COLO829 (cell line): ENCODE measurements at regions not wholly inside any gene's neighbourhood (a gene's known extent, or its start where the extent isn't known, plus 50 kb on each side); places are given as distances from the start of the nearest gene placed in this dataset.
"Not testable (repeated sequence)": the region's sequence is repeated elsewhere in the genome, so short reads cannot be mapped to it uniquely, and the experiment has no call there.

Experiments
- DNase-seq: peaks from one replicate; pipeline ENCODE4 v3.0.0; 2012; ENCODE audit warnings: low spot score

- no peak for DNase-seq
These were observed 50.4 kb upstream of the CACUL1 start for GRCh38 chr10:118805146-118805545.

DNA sequence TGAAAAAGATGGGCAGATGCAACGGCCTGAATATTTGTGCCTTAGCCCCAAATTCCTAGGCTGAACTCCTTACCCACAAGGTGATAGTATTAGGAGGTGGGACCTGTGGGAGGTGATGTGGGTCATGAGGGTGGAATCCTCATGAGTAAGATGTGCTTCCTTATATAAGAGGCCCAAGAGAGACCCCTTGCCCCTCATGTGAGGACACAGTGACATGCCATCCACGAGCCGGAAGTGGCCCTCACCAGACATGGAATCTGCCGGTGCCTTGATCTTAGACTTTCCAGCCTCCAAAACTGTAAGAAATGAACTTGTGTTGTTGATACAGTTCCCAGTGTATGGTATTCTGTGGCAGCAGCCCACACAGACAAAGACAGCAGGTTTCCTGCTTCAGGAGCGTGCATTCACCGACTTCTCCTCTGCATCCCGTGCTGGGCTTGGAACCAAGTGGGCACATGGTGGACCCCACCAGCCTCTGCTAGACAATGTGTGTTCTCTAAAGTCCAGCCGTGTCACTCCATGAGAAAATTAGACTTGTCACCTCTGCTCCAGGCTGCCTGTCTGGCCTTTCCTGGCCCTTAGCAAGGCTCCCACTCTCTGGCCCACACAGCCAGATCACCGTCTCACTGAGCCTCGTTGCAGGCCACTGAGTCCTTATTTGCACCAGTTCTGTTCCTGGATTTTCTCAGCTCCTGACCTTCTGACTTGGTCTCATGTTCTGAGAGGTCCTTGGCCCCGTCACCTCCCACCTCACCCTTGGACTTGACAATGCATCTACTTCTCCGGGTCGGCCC, 52.9 kb upstream of the CACUL1 start:
- DNase-seq, result no peak

DNA sequence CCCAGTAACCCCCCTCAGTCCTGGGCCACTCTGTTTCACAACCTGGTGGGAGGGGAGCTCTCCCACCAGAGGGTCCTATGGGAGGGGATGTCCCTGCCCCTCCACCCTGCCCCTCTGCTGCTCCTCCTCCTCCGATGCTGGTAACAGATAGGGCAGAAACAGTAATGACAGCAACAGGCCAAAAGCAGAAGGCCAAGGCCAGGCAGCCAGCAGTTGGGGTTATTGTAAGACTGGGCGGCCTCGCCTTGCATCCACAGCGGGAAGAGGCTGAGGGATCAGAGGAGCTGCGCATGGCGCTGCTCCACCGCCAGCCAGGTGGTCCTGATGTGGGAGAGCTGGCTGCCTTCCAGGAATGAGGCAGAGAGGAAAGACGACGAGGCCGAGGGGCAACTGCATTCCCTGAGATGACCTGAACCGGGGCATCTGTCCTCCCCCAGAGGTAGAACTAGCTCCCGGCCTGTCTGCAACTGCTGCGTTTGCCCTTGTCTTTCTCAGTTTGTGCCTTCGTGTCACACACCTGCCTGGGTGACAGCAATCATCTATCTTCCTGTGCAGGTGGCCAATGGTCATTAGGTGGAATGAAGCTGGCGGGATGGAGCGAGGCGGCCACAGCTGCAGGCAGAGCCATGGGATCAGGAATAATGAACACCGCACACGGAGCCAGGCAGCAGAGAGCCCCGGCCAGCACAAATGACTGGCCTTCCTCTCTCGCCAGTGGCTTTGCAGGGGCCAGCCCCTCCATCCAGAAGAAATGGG, 54.0 kb upstream of the CACUL1 start:
- DNase-seq, result no peak

- DNase-seq, result no peak
These were observed 54.8 kb upstream of the CACUL1 start for GRCh38 chr10:118809357-118810220.

GRCh38 chr10:118810796-118811505, 56.2 kb upstream of the CACUL1 start:
- DNase-seq, result no peak

DNA sequence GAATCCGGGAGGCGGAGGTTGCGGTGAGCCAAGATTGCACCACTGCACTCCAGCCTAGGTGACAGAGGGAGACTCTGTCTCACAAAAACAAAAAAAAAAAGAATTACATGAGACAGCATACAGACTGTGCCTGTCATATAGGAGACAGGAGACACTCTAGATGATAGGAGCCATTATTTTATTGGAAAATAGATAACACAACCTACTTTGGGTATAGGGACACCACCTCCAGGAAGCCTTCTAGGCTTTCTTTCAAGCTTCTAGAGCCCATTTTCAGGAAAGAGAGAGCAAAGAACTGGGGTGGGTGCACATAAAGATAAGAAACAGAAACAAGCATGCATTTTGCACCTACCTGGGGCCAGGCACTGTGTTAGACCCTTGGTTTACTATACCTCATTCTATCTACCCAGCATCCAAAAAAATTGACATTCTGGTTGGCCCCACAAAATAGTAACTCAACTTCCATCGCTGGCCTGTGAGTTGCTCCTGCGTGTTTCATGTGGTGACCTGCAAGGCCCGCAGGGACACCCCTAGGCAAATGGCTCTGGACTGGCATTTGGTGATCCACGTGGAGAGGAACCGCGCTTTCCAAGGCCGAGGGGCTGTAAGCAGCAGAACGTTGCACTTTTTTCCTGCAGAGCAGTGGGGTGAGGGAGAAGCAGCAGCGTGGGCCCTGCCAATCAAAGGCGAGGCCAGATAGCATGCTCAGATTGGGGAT, 57.1 kb upstream of the CACUL1 start:
- DNase-seq, result no peak

DNA sequence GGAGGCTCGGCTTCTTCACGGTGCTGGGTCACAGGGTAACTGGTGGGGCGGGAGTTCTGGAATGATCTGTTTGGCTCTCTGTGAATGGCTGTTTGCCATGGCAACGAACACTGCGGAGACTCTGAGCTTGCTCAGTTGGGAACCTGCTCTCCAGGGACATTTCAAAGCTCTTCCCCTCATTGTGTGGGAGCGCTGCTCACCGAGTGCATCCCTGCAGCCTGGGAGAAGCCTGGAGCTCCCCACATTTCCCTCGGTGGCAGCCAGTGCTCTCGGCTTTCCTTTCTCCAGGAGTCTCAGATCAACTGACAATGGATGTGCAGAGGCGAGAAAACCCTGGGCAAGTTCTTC, 57.6 kb upstream of the CACUL1 start:
- DNase-seq, result no peak

- DNase-seq, result not testable (repeated sequence)
These were observed 58.2 kb upstream of the CACUL1 start for GRCh38 chr10:118813001-118813400.

DNA sequence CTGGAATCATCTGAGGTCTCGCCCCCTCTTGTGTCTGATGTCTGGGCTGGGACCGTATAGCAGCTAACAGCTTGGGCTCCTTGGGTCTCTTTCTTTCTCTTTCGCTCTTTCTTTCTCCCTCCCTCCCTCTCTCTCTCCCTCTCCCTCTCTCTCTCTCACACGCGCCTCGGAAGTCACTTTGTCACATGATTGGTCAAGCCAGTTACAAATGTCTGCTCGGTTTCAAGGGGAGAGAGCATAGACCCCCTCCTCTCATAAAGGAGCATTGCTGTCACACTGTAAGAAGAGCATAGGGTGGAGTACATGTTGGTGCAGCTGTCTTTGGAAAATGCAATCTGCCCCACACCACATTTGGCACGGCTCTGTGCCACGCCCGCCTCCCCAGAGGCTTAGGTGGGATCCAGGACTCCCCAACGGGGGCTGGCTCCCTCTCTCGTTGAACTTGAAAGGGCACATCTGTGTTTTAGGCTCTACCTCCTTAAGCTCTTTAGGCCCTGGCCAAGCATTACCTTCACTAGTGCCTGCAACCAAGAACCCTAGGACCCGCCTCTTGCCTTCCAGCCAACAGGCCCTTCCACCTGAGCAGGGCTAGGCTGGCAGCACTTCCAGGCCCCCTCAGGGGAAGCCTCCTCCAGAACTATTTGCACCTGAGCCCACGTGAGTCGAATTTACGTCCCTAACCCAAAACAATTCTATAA, 61.9 kb upstream of the CACUL1 start:
- DNase-seq, result no peak

GRCh38 chr10:118817328-118818068, 62.7 kb upstream of the CACUL1 start:
- DNase-seq, result no peak

- no peak for DNase-seq
These were observed 64.0 kb upstream of the CACUL1 start for GRCh38 chr10:118818621-118819221.

DNA sequence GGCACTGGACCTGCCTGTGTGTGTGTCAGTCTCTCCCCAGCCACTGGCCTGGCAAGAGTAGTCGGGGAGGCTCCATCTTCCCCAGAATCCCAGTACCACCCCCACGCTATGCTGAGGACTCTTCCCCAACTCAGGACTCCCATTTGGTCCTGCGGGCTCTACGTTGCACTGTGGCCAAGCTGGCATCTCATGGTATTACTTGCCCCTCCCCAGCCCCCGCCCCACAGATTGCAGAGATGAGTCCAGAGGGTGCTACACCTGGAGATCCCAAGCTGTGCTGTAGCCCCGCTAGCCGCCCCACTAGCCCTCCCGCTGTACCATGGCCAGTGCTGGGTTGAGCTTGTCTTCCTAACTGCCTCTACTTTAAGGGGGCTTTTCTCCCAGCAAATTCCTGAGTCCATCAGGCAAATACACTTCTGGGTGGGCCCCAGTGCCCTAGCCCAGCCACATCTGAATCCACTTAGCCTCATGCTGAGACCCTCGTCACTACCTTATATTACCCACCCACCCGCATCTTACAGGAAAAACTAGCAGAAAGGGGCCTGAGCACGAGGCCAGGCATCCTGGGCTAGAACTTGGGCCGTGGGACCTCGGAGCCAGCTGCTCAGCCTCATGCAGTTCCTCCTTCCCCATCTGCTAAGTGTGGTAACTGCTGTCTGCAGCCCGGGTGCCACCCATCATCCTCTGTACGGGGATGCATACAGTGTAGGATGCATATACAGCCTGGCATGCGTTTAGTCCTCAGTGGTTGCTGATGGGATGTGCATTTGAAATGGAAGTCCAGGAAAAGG, 65.8 kb upstream of the CACUL1 start:
- DNase-seq, result no peak

DNA sequence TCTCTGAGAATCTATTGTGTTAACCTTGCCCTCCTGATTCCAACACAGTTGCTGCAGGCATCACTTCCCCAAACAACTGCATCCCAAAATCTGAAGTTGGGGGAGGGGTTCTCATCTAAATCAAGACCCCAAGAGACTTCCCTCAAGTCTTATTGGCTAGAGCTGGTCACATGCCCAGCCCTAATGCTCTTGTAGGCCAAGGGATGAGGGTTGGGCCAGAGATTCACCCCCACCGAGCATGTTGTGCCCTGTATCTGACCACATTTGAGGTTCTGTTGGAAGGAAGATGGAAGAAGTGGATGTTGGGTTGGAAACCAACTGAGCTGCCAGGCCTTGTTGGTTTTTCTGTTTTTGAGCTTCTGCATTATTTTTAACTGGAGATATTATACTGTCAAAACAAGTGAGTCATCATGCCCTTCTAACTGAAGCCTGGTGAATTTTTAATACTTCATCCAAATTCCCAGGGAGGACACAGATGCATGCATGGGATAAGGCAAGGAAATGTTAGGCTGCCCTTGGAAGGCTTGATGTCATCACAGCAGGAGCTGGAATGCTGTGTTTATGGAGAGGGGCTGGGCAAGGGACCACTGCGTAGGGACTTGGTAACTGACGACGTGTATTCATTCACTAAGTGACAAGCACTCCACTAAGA, 68.6 kb upstream of the CACUL1 start:
- no peak for DNase-seq

- DNase-seq, result no peak
These were observed 72.3 kb upstream of the CACUL1 start for GRCh38 chr10:118827053-118827452.

DNA sequence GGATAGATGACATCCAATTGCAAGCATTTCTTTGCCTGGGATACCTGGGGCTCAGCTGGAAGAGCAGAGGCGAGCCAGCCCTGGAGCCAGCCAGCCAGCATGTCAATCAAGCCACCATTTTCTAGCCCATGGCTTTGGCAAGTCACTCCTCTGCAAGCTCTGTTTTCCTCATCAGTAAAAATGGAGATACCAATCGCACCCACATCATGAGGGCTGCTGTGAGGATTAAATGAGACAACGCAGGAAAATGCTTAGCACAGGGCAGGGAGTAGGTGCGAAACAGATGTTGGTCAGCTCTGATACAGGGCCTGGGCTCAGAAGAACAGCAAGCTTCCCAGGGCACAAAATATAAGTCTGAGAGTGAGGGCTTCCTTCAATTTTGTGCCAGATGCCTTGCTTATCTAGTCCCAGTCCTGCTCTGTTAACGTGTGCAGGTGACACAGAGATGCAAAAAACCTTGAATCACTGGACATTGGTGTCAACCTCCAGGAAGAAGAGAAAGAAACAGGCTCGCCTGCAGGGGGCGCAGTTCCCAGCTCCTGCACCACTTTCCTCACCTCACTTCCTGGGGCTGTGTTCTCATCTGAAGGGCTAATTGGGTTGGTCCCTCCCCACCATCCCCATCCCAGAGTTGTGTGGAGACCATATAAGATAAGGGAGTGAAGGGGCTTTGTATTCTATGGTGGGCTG, 72.8 kb upstream of the CACUL1 start:
- DNase-seq, result no peak

DNA sequence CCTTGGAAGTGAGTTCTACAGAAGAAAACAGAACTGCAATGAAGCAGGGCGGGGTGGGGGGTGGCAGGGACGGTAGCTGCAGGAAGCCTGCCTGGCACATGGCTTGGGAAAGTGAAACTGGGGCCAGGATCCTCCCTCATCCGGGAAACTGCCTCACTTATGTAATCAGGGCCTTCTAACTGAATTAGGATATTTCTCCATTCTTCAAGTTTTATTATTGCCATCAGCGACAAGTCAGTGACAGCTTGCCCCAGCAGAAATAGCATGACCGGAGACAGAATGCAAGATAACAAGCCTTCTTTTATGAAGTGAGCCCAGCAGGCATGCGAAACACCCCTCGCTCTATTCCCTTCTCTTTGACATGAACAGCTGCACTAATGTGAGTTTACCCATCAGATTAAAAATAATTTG, 77.5 kb upstream of the CACUL1 start:
- peak; percentile 17 for DNase-seq

- not testable (repeated sequence) for DNase-seq
These were observed 79.6 kb upstream of the CACUL1 start for GRCh38 chr10:118834370-118834769.
